Osteoblast (primary cell): ENCODE measurements at regions not wholly inside any gene's neighbourhood (a gene's known extent, or its start where the extent isn't known, plus 50 kb on each side); places are given as distances from the start of the nearest gene placed in this dataset.
A peak's percentile ranks its signal among the peaks of the same experiment; 100 is the strongest.

ENCODE experiments used
- DNase-seq: peaks from one replicate; pipeline ENCODE4 v3.0.0; 2011; ENCODE audit warnings: low spot score, mixed read lengths; ENCODE audit not compliant: insufficient read length; ENCODE audit errors: missing footprints
- H2AFZ ChIP-seq: 2 replicates; pipeline ENCODE4 v1.6.0; 2011; ENCODE audit warnings: mild to moderate bottlenecking, low read length
- H3K27ac ChIP-seq: 2 replicates; pipeline ENCODE4 v1.5.1; 2011; ENCODE audit warnings: mild to moderate bottlenecking, low read depth, low read length, moderate library complexity
- H3K27me3 ChIP-seq: 2 replicates; pipeline ENCODE4 v1.6.0; 2012; ENCODE audit warnings: mild to moderate bottlenecking, control low read depth, inconsistent platforms, low read length, moderate library complexity; ENCODE audit not compliant: insufficient read depth
- H3K36me3 ChIP-seq: 2 replicates; pipeline ENCODE4 v1.5.1; 2011; ENCODE audit warnings: mild to moderate bottlenecking, low read length, control low read depth, moderate library complexity; ENCODE audit not compliant: insufficient read depth
- H3K4me1 ChIP-seq: 2 replicates; pipeline ENCODE4 v1.5.1; 2011; ENCODE audit warnings: mild to moderate bottlenecking, low read length, control low read depth, moderate library complexity; ENCODE audit not compliant: insufficient read depth
- H3K4me2 ChIP-seq: 2 replicates; pipeline ENCODE4 v1.6.0; 2011; ENCODE audit warnings: mild to moderate bottlenecking, low read length; ENCODE audit not compliant: insufficient read depth
- H3K4me3 ChIP-seq: fragments of 200-600 bp; sonication (generic); 3 replicates; pipeline ENCODE4 v1.5.1; 2012; ENCODE audit warnings: mild to moderate bottlenecking, low read length, inconsistent platforms; ENCODE audit not compliant: insufficient read depth
- H3K79me2 ChIP-seq: 2 replicates; pipeline ENCODE4 v1.6.0; 2012; ENCODE audit warnings: mild to moderate bottlenecking, low read length, control low read depth, inconsistent platforms; ENCODE audit not compliant: insufficient read depth
- H3K9me3 ChIP-seq: 2 replicates; pipeline ENCODE4 v1.5.1; 2011; ENCODE audit warnings: low read depth, low read length, control low read depth
- H4K20me1 ChIP-seq: 2 replicates; pipeline ENCODE4 v1.6.0; 2012; ENCODE audit warnings: mild to moderate bottlenecking, low read length, control low read depth; ENCODE audit not compliant: insufficient read depth
- TF ChIP-seq, protein P1 (sequence below): IDR thresholded peaks from 2 replicates; pipeline ENCODE4 v1.5.1; 2011; ENCODE audit warnings: mild to moderate bottlenecking, low read depth, low read length, moderate library complexity; ENCODE audit errors: extremely low read depth

DNA sequence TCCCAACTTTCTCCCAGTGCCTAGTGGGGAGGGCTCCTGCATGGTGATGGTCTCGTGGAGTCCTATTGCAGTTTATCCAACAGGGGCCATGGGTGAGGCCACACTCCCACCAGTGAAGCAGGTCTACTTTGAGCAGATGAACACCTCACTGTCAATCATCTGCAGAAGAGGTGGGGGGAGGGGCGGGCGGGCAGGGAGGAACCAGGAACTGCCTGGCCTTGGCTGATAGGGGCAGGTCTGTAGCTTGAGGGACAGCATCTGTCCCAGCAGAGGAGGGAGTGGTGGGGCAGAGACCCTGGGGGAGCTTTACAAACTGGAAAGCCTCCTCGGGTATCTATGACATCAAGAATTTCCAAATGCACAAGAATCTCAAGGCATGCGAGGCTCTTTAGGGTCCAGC, 58.7 kb upstream of the ZNF423 start:
- H3K4me3 ChIP-seq = no peak overlapping the region
- no peaks in the 10 kb centered on the region for H4K20me1 ChIP-seq
- no peak for DNase-seq
- no peaks in the 10 kb centered on the region for H3K79me2 ChIP-seq
- no peak overlapping the region for H3K27ac ChIP-seq
- H3K4me1 ChIP-seq = no peaks in the 10 kb centered on the region
- no peak overlapping the region for H3K4me2 ChIP-seq
- TF ChIP-seq, protein P1, sequence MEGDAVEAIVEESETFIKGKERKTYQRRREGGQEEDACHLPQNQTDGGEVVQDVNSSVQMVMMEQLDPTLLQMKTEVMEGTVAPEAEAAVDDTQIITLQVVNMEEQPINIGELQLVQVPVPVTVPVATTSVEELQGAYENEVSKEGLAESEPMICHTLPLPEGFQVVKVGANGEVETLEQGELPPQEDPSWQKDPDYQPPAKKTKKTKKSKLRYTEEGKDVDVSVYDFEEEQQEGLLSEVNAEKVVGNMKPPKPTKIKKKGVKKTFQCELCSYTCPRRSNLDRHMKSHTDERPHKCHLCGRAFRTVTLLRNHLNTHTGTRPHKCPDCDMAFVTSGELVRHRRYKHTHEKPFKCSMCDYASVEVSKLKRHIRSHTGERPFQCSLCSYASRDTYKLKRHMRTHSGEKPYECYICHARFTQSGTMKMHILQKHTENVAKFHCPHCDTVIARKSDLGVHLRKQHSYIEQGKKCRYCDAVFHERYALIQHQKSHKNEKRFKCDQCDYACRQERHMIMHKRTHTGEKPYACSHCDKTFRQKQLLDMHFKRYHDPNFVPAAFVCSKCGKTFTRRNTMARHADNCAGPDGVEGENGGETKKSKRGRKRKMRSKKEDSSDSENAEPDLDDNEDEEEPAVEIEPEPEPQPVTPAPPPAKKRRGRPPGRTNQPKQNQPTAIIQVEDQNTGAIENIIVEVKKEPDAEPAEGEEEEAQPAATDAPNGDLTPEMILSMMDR = no peak
- no peaks in the 10 kb centered on the region for H3K27me3 ChIP-seq
- no peaks in the 10 kb centered on the region for H3K36me3 ChIP-seq
- no peaks in the 10 kb centered on the region for H3K9me3 ChIP-seq
- H2AFZ ChIP-seq = no peak overlapping the region

DNA sequence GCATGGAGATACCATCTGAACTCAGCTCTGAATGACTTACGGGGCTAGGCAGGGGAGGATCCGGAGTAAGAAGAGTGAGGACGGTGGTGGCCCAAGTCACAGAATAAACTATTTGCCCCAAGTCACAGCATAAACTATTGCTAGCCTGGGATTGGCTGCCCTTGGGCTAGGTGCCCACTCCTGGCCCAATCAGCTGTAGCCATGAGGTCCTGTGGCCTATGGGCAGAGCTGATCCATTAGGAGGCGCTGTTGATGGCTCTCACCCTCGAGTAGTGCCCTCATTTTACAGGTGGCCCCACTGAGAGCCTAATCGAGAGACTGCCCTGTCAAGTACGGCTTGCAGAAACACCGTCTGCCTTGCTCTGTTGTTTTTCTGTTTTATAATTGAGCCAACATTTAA, 62.3 kb upstream of the ZNF423 start:
- Histone ChIP-seq H3K79me2 (no peaks in the 10 kb centered on the region), H3K9me3 (no peaks in the 10 kb centered on the region), H2AFZ (no peak overlapping the region), H3K36me3 (no peaks in the 10 kb centered on the region), H3K27ac (no peak overlapping the region), H3K4me1 (no peaks in the 10 kb centered on the region), H4K20me1 (no peaks in the 10 kb centered on the region), H3K4me2 (no peak overlapping the region), H3K4me3 (no peak overlapping the region), H3K27me3 (no peaks in the 10 kb centered on the region)
- DNase-seq = no peak
- TF ChIP-seq, protein P1 = no peak

DNA sequence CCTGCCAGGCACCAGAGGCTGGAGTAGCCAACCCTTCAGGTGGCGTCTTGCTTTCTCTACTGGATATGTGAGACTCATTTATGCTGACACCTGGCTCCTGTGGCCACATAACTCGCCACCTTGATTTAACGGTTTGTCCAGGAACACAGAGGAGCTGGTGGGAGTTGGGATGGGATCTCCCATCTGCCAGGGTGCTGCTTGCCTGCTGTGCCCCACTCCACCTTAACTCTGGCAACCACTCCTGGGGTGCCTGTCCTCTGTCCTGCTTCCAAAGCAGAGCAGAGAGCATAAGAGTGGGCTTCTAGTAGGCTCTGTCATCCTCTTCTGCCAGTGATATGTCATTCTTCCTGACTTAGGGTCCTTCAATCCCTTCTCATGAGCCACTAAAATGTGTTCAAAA, 63.4 kb upstream of the ZNF423 start:
- H3K36me3 ChIP-seq = no peaks in the 10 kb centered on the region
- no peak overlapping the region for H3K4me3 ChIP-seq
- TF ChIP-seq, protein P1 = no peak
- no peaks in the 10 kb centered on the region for H4K20me1 ChIP-seq
- H3K4me2 ChIP-seq = no peak overlapping the region
- H3K79me2 ChIP-seq = no peaks in the 10 kb centered on the region
- no peaks in the 10 kb centered on the region for H3K4me1 ChIP-seq
- peak; percentile 58 for DNase-seq
- H3K27ac ChIP-seq = no peak overlapping the region
- no peaks in the 10 kb centered on the region for H3K27me3 ChIP-seq
- H3K9me3 ChIP-seq = no peaks in the 10 kb centered on the region
- H2AFZ ChIP-seq = no peak overlapping the region

DNA sequence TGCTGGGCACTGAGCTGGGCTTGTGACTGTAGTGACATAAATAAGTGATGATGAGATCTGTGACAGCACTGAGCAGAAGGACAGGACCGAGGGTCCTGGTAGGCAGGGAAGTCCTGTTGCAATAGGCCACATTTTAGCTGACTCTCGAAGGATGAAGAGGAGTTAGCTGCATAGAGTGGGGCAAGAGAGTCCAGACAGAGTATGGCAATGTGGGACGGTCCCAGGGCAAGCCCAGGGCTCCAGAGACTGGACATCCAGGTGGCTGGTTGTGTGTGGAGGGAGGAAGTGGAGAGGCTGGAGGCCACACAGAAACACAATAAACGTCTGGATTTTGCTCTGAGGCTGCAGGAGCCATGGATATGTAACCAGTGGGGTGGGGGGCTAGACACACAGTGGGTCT, 64.5 kb upstream of the ZNF423 start:
- H2AFZ ChIP-seq = no peak overlapping the region
- no peak overlapping the region for H3K4me2 ChIP-seq
- H3K36me3 ChIP-seq = no peaks in the 10 kb centered on the region
- H4K20me1 ChIP-seq = no peaks in the 10 kb centered on the region
- TF ChIP-seq, protein P1 = no peak
- H3K79me2 ChIP-seq = no peaks in the 10 kb centered on the region
- H3K27ac ChIP-seq = no peak overlapping the region
- DNase-seq = peak; percentile 72
- no peaks in the 10 kb centered on the region for H3K9me3 ChIP-seq
- no peak overlapping the region for H3K4me3 ChIP-seq
- no peaks in the 10 kb centered on the region for H3K4me1 ChIP-seq
- H3K27me3 ChIP-seq = no peaks in the 10 kb centered on the region
